GM10266 (cell line): ENCODE measurements at regions not wholly inside any gene's neighbourhood (a gene's known extent, or its start where the extent isn't known, plus 50 kb on each side); places are given as distances from the start of the nearest gene placed in this dataset.
"Not testable (repeated sequence)": the region's sequence is repeated elsewhere in the genome, so short reads cannot be mapped to it uniquely, and the experiment has no call there.

Experiments
- DNase-seq: peaks from one replicate; pipeline ENCODE4 v3.0.0; 2012; ENCODE audit errors: extremely low spot score
- CTCF ChIP-seq: IDR thresholded peaks from 2 replicates; pipeline ENCODE4 v1.5.1; 2012; ENCODE audit warnings: mild to moderate bottlenecking, low read depth; ENCODE audit not compliant: control insufficient read depth, insufficient read depth; ENCODE audit errors: missing control alignments

- no peak for DNase-seq
- TF ChIP-seq CTCF: no peak
These were observed 161.5 kb upstream of the OR13F1 start for GRCh38 chr9:104342552-104342951.

GRCh38 chr9:104345061-104345460 is 159.0 kb upstream of the OR13F1 start:
- DNase-seq: no peak
- TF ChIP-seq CTCF: no peak

DNA sequence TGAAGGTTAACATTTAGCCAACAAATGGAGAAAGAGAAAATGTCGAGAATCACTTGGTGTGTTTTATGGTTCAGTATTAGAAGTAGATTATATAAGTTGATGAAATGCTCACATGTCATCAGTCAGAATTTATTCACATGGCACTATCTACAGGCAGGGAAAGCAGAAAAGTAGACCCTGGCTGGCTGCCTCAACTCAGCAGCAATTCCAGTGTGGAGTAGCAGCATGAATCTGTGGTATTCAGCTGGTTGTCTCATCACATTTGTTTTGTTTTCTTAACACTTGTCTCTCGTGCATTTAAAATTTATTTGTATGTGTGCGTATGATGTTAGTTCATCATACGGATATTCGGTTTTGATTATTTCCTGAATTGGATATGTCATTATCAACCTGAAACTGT is 153.5 kb upstream of the OR13F1 start:
- no peak for TF ChIP-seq CTCF
- DNase-seq: no peak

GRCh38 chr9:104351726-104352125 is 152.3 kb upstream of the OR13F1 start:
- DNase-seq: no peak
- TF ChIP-seq CTCF: no peak

DNA sequence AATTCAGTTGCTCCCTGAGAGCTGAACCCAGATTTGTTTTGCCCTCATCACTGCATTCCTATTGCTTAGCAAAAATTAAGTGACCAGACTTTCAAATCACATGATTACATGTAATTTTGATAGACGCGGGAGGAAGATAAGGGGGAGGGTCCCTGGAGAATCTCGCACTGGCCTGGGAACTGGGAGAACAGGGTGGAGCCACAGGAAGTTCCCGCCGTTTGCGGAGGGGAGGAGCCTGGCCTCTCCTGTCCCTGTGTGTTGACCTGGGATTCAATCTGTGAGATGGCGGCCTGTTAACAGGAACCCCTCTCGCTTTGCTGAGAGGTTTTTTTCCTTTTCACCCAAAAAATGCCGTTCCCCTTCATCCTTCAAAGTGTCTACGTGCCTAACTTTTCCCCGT is 142.9 kb upstream of the OR13F1 start:
- TF ChIP-seq CTCF: no peak
- DNase-seq: no peak

DNA sequence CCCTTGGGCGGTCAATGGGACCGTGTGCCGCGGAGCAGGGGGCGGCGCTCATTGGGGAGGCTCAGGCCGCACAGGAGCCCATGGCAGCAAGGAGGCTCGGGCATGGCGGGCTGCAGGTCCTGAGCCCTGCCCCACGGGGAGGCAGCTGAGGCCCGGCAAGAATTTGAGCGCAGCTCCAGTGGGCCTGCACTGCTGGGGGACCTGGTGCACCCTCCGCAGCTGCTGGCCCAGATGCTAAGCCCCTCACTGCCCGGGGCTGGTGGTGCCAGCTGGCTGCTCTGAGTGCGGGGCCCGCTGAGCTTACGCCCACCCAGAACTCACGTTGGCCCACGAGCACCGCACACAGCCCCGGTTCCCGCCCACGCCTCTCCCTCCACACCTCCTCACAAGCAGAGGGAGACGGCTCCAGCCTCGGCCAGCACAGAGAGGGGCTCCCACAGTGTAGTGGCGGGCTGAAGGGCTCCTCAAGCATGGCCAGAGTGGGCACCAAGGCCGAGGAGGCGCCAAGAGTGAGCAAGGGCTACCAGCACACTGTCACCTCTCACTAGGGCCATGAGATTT is 141.1 kb upstream of the OR13F1 start:
- no peak for DNase-seq
- TF ChIP-seq CTCF: no peak

- no peak for TF ChIP-seq CTCF
- no peak for DNase-seq
These were observed 136.6 kb upstream of the OR13F1 start for GRCh38 chr9:104367507-104367906.

- not testable (repeated sequence) for DNase-seq
These were observed 135.7 kb upstream of the OR13F1 start for GRCh38 chr9:104368318-104368717.
